Tibial nerve (tissue), 4 donors: ENCODE measurements at regions not wholly inside any gene's neighbourhood (a gene's known extent, or its start where the extent isn't known, plus 50 kb on each side); places are given as distances from the start of the nearest gene placed in this dataset.

Experiments
- DNase-seq, 2 donors: peaks; one replicate each; pipeline ENCODE4 v3.0.0-alpha.2; 2019; ENCODE audit warnings: low spot score in 2 of 2
- H3K27ac ChIP-seq, 4 donors: fragments of 200-600 bp; sonication (generic) in 3 of 4; one replicate each; pipeline ENCODE4 v1.5.1; 2017 to 2019; ENCODE audit warnings: mild to moderate bottlenecking in 1 of 4
- H3K27me3 ChIP-seq, 2 donors: fragments of 200-600 bp; sonication (generic) in 1 of 2; one replicate each; pipeline versions ENCODE4 v1.5.1 to v1.6.0; 2017 to 2019
- H3K36me3 ChIP-seq, 3 donors: fragments of 200-600 bp; sonication (generic); one replicate each; pipeline ENCODE4 v1.5.1; 2018 to 2019
- H3K4me1 ChIP-seq, 4 donors: fragments of 200-600 bp; sonication (generic) in 3 of 4; one replicate each; pipeline ENCODE4 v1.5.1; 2017 to 2019
- H3K4me3 ChIP-seq, 4 donors: fragments of 200-600 bp; sonication (generic) in 3 of 4; one replicate each; pipeline ENCODE4 v1.5.1; 2017 to 2019; ENCODE audit warnings: mild to moderate bottlenecking in 1 of 4, moderate library complexity in 1 of 4
- H3K9me3 ChIP-seq, 4 donors: fragments of 200-600 bp; sonication (generic) in 3 of 4; one replicate each; pipeline ENCODE4 v1.5.1; 2017 to 2019
- CTCF ChIP-seq, 5 experiments: fragments of 200-600 bp in 3 of 5; fragments of 450-650 bp in 2 of 5; sonication (generic) in 3 of 5; IDR thresholded peaks; one replicate each; pipeline ENCODE4 v1.5.1; 2016 to 2019; ENCODE audit warnings: antibody characterized with exemption in 5 of 5, mild to moderate bottlenecking in 3 of 5, moderate library complexity in 2 of 5
- EP300 ChIP-seq, 2 donors: sonication (generic); formaldehyde crosslinking; IDR thresholded peaks; one replicate each; pipeline ENCODE4 v1.6.1; 2017; ENCODE audit warnings: antibody characterized with exemption in 2 of 2, mild to moderate bottlenecking in 1 of 2
- POLR2A ChIP-seq, 2 donors: fragments of 450-650 bp; IDR thresholded peaks; one replicate each; pipeline ENCODE4 v1.6.1; 2017; ENCODE audit warnings: antibody characterized with exemption in 2 of 2, mild to moderate bottlenecking in 2 of 2, moderate library complexity in 2 of 2
- WGBS, 2 donors: methylation state at CpG; one replicate each; pipeline ENCODE4 v1.1.5; 2018; 5-methylcytosine and 5-hydroxymethylcytosine counted together

- TF ChIP-seq POLR2A (IDR thresholded peaks at IDR 0.05) (no peak), CTCF (IDR thresholded peaks at IDR 0.05) (no peak), EP300 (IDR thresholded peaks at IDR 0.05) (no peak)
- no peak overlapping the region for H3K4me3 ChIP-seq
- DNase-seq = no peak
- H3K4me1 ChIP-seq = no peaks in the 10 kb centered on the region
- 78 to 80% methylated on average over 3 of the region's 3 CpGs for WGBS, 2 donors
- no peaks in the 10 kb centered on the region for H3K36me3 ChIP-seq
- H3K9me3 ChIP-seq = no peaks in the 10 kb centered on the region
- H3K27ac ChIP-seq = no peak overlapping the region
- H3K27me3 ChIP-seq = no peaks in the 10 kb centered on the region
These were observed 317.4 kb upstream of the SLC30A5 start for GRCh38 chr5:68776381-68776780.

- no peaks in the 10 kb centered on the region for H3K4me1 ChIP-seq
- no peaks in the 10 kb centered on the region for H3K27me3 ChIP-seq
- DNase-seq = no peak
- WGBS, 2 donors = 75 to 82% methylated on average over 2 of the region's 2 CpGs
- H3K4me3 ChIP-seq = no peak overlapping the region
- H3K36me3 ChIP-seq = no peaks in the 10 kb centered on the region
- TF ChIP-seq CTCF (IDR thresholded peaks at IDR 0.05) (no peak), EP300 (IDR thresholded peaks at IDR 0.05) (no peak)
- no peak overlapping the region for H3K27ac ChIP-seq
- H3K9me3 ChIP-seq = no peaks in the 10 kb centered on the region
These were observed 316.7 kb upstream of the SLC30A5 start for GRCh38 chr5:68777135-68777534.

GRCh38 chr5:68778484-68778883 lies 315.3 kb upstream of the SLC30A5 start:
- DNase-seq = no peak
- Histone ChIP-seq H3K27ac (no peak overlapping the region), H3K9me3 (no peaks in the 10 kb centered on the region), H3K4me3 (no peak overlapping the region), H3K36me3 (no peaks in the 10 kb centered on the region), H3K27me3 (no peaks in the 10 kb centered on the region), H3K4me1 (no peaks in the 10 kb centered on the region)
- TF ChIP-seq EP300 (IDR thresholded peaks at IDR 0.05) = no peak
- no peak for TF ChIP-seq CTCF (IDR thresholded peaks at IDR 0.05)

GRCh38 chr5:68780299-68780955 lies 313.4 kb upstream of the SLC30A5 start:
- 50 to 63% methylated on average over 1 of the region's 1 CpG for WGBS, 2 donors
- H3K4me3 ChIP-seq = no peak overlapping the region
- no peak overlapping the region for H3K27ac ChIP-seq
- no peaks in the 10 kb centered on the region for H3K36me3 ChIP-seq
- peaks cover 0 to 5% (median 1%) of the 10 kb centered on the region in 4 donors for H3K9me3 ChIP-seq
- TF ChIP-seq EP300 (IDR thresholded peaks at IDR 0.05) (no peak), POLR2A (IDR thresholded peaks at IDR 0.05) (no peak), CTCF (IDR thresholded peaks at IDR 0.05) (no peak)
- no peak for DNase-seq
- H3K4me1 ChIP-seq = no peaks in the 10 kb centered on the region
- no peaks in the 10 kb centered on the region for H3K27me3 ChIP-seq

- WGBS, 2 donors = 84 to 87% methylated on average over 1 of the region's 1 CpG
- Histone ChIP-seq H3K27me3 (no peaks in the 10 kb centered on the region), H3K27ac (no peak overlapping the region), H3K36me3 (no peaks in the 10 kb centered on the region), H3K4me1 (peaks cover 0 to 5% (median 0%) of the 10 kb centered on the region in 4 donors), H3K4me3 (no peak overlapping the region), H3K9me3 (peaks cover 0 to 11% (median 0%) of the 10 kb centered on the region in 4 donors)
- DNase-seq = no peak
- TF ChIP-seq CTCF (IDR thresholded peaks at IDR 0.05) (no peak), EP300 (IDR thresholded peaks at IDR 0.05) (no peak), POLR2A (IDR thresholded peaks at IDR 0.05) (no peak)
These were observed 300.7 kb upstream of the SLC30A5 start for GRCh38 chr5:68793074-68793473.
